GM23338 (cell line): ENCODE measurements at regions not wholly inside any gene's neighbourhood (a gene's known extent, or its start where the extent isn't known, plus 50 kb on each side); places are given as distances from the start of the nearest gene placed in this dataset.

Experiments
- ATAC-seq: fragments of 200-7000 bp; cut with Tn5 transposase; 3 replicates; pipeline ENCODE4 v1.9.1; 2020
- DNase-seq: peaks from one replicate; pipeline ENCODE4 v3.0.0-alpha.2; 2015; ENCODE audit warnings: low spot score
- H2AFZ ChIP-seq: fragments of 200-600 bp; sonication (generic); 2 replicates; pipeline ENCODE4 v1.8.0; 2016; ENCODE audit warnings: antibody characterized with exemption, mild to moderate bottlenecking, moderate library complexity
- H3F3A ChIP-seq: fragments of 200-600 bp; sonication (generic); replicated peaks from 2 replicates; pipeline ENCODE4 v1.8.0; 2017; ENCODE audit warnings: antibody characterized with exemption, mixed run types, low read depth
- H3K27ac ChIP-seq: fragments of 200-600 bp; sonication (generic); 2 replicates; pipeline ENCODE4 v1.6.1; 2016; ENCODE audit warnings: low read depth
- H3K27me3 ChIP-seq: fragments of 200-600 bp; sonication (generic); 2 replicates; pipeline ENCODE4 v1.8.0; 2016; ENCODE audit warnings: mild to moderate bottlenecking, mixed run types, moderate library complexity; ENCODE audit not compliant: insufficient read depth
- H3K36me3 ChIP-seq: fragments of 200-600 bp; sonication (generic); 2 replicates; pipeline ENCODE4 v1.8.0; 2016; ENCODE audit warnings: mild to moderate bottlenecking; ENCODE audit not compliant: insufficient read depth
- H3K4me1 ChIP-seq: fragments of 200-600 bp; sonication (generic); 2 replicates; pipeline ENCODE4 v1.8.0; 2016; ENCODE audit warnings: mild to moderate bottlenecking, moderate library complexity; ENCODE audit not compliant: insufficient read depth
- H3K4me2 ChIP-seq: fragments of 200-600 bp; sonication (generic); 2 replicates; pipeline ENCODE4 v1.7.1; 2017; ENCODE audit warnings: mixed run types
- H3K4me3 ChIP-seq: fragments of 200-600 bp; sonication (generic); 2 replicates; pipeline ENCODE4 v1.6.1; 2016; ENCODE audit warnings: mixed run types
- H3K79me2 ChIP-seq: fragments of 200-600 bp; sonication (generic); replicated peaks from 2 replicates; pipeline ENCODE4 v1.8.0; 2017; ENCODE audit warnings: mild to moderate bottlenecking; ENCODE audit not compliant: insufficient read depth
- H3K9me2 ChIP-seq: fragments of 200-600 bp; sonication (generic); 2 replicates; pipeline ENCODE4 v1.8.0; 2017; ENCODE audit not compliant: insufficient read depth
- H4K20me1 ChIP-seq: fragments of 200-600 bp; sonication (generic); replicated peaks from 2 replicates; pipeline ENCODE4 v1.8.0; 2017; ENCODE audit warnings: mild to moderate bottlenecking; ENCODE audit not compliant: insufficient read depth
- H3K27ac Mint-ChIP-seq: 2 replicates; pipeline ENCODE4 v1.8.0; 2020; ENCODE audit warnings: inconsistent platforms, mild to moderate bottlenecking, moderate library complexity, mixed read lengths
- H3K27me3 Mint-ChIP-seq: 3 replicates; pipeline ENCODE4 v1.8.0; 2022; ENCODE audit warnings: low read depth, mild to moderate bottlenecking, moderate library complexity, mixed read lengths, inconsistent platforms; ENCODE audit not compliant: insufficient read depth, poor library complexity
- H3K36me3 Mint-ChIP-seq: 3 replicates; pipeline ENCODE4 v1.8.0; 2021; ENCODE audit warnings: low read depth, mild to moderate bottlenecking, inconsistent platforms, moderate library complexity, mixed read lengths
- H3K4me1 Mint-ChIP-seq: 3 replicates; pipeline ENCODE4 v1.8.0; 2020; ENCODE audit warnings: mild to moderate bottlenecking, inconsistent platforms, mixed read lengths
- H3K4me3 Mint-ChIP-seq: 3 replicates; pipeline ENCODE4 v1.8.0; 2021; ENCODE audit warnings: moderate library complexity, mild to moderate bottlenecking, inconsistent platforms, mixed read lengths
- H3K9me3 Mint-ChIP-seq: 3 replicates; pipeline ENCODE4 v1.8.0; 2020; ENCODE audit warnings: moderate library complexity, mild to moderate bottlenecking, inconsistent platforms, mixed read lengths
- CREB1 ChIP-seq: fragments of 250-450 bp; sonication (Bioruptor Pico); IDR thresholded peaks from 2 replicates; pipeline ENCODE4 v1.5.0; 2020; ENCODE audit warnings: low read depth, mild to moderate bottlenecking, moderate library complexity
- EZH2 ChIP-seq: fragments of 200-600 bp; sonication (generic); IDR thresholded peaks from one replicate; pipeline ENCODE4 v1.8.0; 2017; ENCODE audit warnings: antibody characterized with exemption, mild to moderate bottlenecking, low read depth; ENCODE audit not compliant: unreplicated experiment
- EZH2phosphoT487 ChIP-seq: fragments of 200-600 bp; sonication (generic); IDR thresholded peaks from one replicate; pipeline ENCODE4 v1.8.1; 2018; ENCODE audit warnings: antibody characterized with exemption; ENCODE audit not compliant: unreplicated experiment
- JUNB ChIP-seq: IDR thresholded peaks from one replicate; pipeline ENCODE4 v1.6.1; 2016; ENCODE audit warnings: antibody characterized with exemption; ENCODE audit not compliant: unreplicated experiment
- NANOG ChIP-seq: IDR thresholded peaks from 2 replicates; pipeline ENCODE4 v1.6.1; 2016; ENCODE audit warnings: antibody characterized with exemption, borderline replicate concordance
- POLR2AphosphoS5 ChIP-seq: IDR thresholded peaks from 2 replicates; pipeline ENCODE4 v1.6.1; 2016; ENCODE audit warnings: antibody characterized with exemption, low read depth
- STAT1 ChIP-seq: IDR thresholded peaks from one replicate; pipeline ENCODE4 v1.6.1; 2016; ENCODE audit warnings: antibody characterized with exemption; ENCODE audit not compliant: unreplicated experiment
- ZNF114 ChIP-seq: fragments of 250-450 bp; sonication (Bioruptor Pico); IDR thresholded peaks from 2 replicates; pipeline ENCODE4 v1.5.0; 2020; ENCODE audit warnings: mild to moderate bottlenecking, moderate library complexity
- ZNF462 ChIP-seq: fragments of 250-450 bp; sonication (Bioruptor Pico); IDR thresholded peaks from 2 replicates; pipeline ENCODE4 v1.5.0; 2020; ENCODE audit warnings: mild to moderate bottlenecking, moderate library complexity
- TF ChIP-seq, protein P1 (sequence below): IDR thresholded peaks from 2 replicates; pipeline ENCODE4 v1.6.1; 2016; ENCODE audit warnings: antibody characterized with exemption

DNA sequence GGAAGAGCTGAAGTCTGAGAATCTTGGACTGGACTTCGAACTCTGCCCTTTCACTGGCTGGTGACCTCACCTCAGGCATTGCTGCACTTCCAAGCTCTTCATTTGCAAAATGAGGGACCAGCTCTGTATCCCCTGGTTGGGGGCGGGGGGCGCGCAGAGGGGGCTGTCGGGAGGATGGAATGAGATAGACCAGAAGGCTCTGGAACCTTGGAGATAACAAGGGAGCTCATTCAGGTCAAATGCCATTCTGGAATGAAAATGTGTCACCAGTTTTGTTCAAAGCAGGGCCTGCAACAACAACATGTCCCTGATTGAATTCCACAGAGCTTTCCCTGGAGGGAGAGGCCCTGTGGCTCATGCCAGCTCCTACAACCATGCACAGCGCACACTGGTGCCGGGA is 370.5 kb downstream of the MN1 start:
- DNase-seq (no peak), ATAC-seq (no peak)
- H2AFZ ChIP-seq, result no peak overlapping the region
- peaks cover 24% of the 10 kb centered on the region for H3K9me3 Mint-ChIP-seq
- H3K27ac Mint-ChIP-seq, result no peak overlapping the region
- H3K4me3 Mint-ChIP-seq, result no peak overlapping the region
- no peak overlapping the region for H3K4me2 ChIP-seq
- TF ChIP-seq ZNF462 (CRISPR knock-in tag), result no peak
- peaks cover 8% of the 10 kb centered on the region for H3K4me1 ChIP-seq
- H3K27ac ChIP-seq, result no peak overlapping the region
- no peaks in the 10 kb centered on the region; the same call in 1 of the 2 replicates for H3K36me3 ChIP-seq
- no peaks in the 10 kb centered on the region for H3K27me3 ChIP-seq
- H3F3A ChIP-seq, result 0 out of 2 replicates have a peak, but pooled peaks cover 3% of the 10 kb centered on the region
- peaks cover 9% of the 10 kb centered on the region; the same call in 2 of the 3 replicates for H3K36me3 Mint-ChIP-seq
- peaks cover 7% of the 10 kb centered on the region for H3K27me3 Mint-ChIP-seq
- no peaks in the 10 kb centered on the region for H4K20me1 ChIP-seq
- H3K4me3 ChIP-seq, result no peak overlapping the region
- no peaks in the 10 kb centered on the region for H3K79me2 ChIP-seq
- peaks cover 19% of the 10 kb centered on the region for H3K4me1 Mint-ChIP-seq
- H3K9me2 ChIP-seq, result no peaks in the 10 kb centered on the region

DNA sequence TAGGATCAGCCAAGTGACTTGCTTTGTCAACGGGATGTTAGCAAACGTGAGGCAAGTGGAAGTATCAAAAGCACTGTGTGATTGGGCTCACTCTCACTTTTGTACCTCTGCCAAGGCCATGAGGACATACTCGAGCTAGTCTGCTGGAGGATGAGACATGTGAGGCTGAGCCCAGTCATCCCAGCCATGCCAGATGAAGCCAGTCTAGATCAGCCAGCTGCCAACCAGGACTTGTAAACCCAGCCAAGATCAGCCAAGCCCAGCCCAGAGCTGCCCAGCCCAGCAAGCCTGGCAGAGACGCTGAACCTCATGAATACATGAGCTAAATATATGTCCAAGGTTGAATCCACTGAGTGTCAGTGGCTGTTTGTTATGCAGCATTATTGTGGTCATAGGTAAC is 369.7 kb downstream of the MN1 start:
- Mint-ChIP-seq H3K36me3 (peaks cover 9% of the 10 kb centered on the region; the same call in 2 of the 3 replicates), H3K27ac (no peak overlapping the region), H3K4me1 (peaks cover 22% of the 10 kb centered on the region), H3K27me3 (peaks cover 7% of the 10 kb centered on the region), H3K4me3 (no peak overlapping the region), H3K9me3 (peaks cover 24% of the 10 kb centered on the region)
- Histone ChIP-seq H3K4me3 (no peak overlapping the region), H3F3A (0 out of 2 replicates have a peak, but pooled peaks cover 3% of the 10 kb centered on the region), H3K9me2 (no peaks in the 10 kb centered on the region), H4K20me1 (no peaks in the 10 kb centered on the region), H3K79me2 (no peaks in the 10 kb centered on the region), H3K27ac (no peak overlapping the region), H3K36me3 (no peaks in the 10 kb centered on the region; the same call in 1 of the 2 replicates), H3K4me1 (peaks cover 11% of the 10 kb centered on the region), H2AFZ (no peak overlapping the region), H3K4me2 (no peak overlapping the region), H3K27me3 (no peaks in the 10 kb centered on the region)
- ATAC-seq (no peak), DNase-seq (no peak)
- no peak for TF ChIP-seq CREB1 (CRISPR knock-in tag)
- no peak for TF ChIP-seq EZH2phosphoT487
- no peak for TF ChIP-seq JUNB
- TF ChIP-seq EZH2, result no peak
- TF ChIP-seq, protein P1, sequence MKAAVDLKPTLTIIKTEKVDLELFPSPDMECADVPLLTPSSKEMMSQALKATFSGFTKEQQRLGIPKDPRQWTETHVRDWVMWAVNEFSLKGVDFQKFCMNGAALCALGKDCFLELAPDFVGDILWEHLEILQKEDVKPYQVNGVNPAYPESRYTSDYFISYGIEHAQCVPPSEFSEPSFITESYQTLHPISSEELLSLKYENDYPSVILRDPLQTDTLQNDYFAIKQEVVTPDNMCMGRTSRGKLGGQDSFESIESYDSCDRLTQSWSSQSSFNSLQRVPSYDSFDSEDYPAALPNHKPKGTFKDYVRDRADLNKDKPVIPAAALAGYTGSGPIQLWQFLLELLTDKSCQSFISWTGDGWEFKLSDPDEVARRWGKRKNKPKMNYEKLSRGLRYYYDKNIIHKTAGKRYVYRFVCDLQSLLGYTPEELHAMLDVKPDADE, result no peak
- no peak for TF ChIP-seq POLR2AphosphoS5
- no peak for TF ChIP-seq STAT1
- TF ChIP-seq ZNF114 (CRISPR knock-in tag), result no peak
- no peak for TF ChIP-seq NANOG
